AG04449 (cell line): ENCODE measurements at regions not wholly inside any gene's neighbourhood (a gene's known extent, or its start where the extent isn't known, plus 50 kb on each side); places are given as distances from the start of the nearest gene placed in this dataset.

ENCODE experiments used
- CTCF ChIA-PET: fragments of 350-600 bp; formaldehyde crosslinking; extraction: SDS; loops from one replicate; lab custom pipeline; 2021; ENCODE audit warnings: antibody characterized with exemption; lab: Yijun Ruan, JAX
- POLR2A ChIA-PET: fragments of 400-600, 350-600 bp; formaldehyde crosslinking; extraction: SDS; loops from one replicate; lab custom pipeline; 2020; ENCODE audit warnings: antibody characterized with exemption, inconsistent platforms; lab: Yijun Ruan, JAX
- DNase-seq: peaks from one replicate; pipeline ENCODE4 v3.0.0-alpha.2; 2010; ENCODE audit warnings: low read depth, low spot score
- H3K4me3 ChIP-seq: 2 replicates; pipeline ENCODE4 v1.5.1; 2011; ENCODE audit warnings: low read depth, mild to moderate bottlenecking, control low read depth, low read length
- CTCF ChIP-seq: IDR thresholded peaks from one replicate; pipeline ENCODE4 v1.5.1; 2011; ENCODE audit warnings: mild to moderate bottlenecking, moderate library complexity, low read length, control low read depth, inconsistent platforms; ENCODE audit not compliant: insufficient read depth; ENCODE audit errors: missing control alignments

DNA sequence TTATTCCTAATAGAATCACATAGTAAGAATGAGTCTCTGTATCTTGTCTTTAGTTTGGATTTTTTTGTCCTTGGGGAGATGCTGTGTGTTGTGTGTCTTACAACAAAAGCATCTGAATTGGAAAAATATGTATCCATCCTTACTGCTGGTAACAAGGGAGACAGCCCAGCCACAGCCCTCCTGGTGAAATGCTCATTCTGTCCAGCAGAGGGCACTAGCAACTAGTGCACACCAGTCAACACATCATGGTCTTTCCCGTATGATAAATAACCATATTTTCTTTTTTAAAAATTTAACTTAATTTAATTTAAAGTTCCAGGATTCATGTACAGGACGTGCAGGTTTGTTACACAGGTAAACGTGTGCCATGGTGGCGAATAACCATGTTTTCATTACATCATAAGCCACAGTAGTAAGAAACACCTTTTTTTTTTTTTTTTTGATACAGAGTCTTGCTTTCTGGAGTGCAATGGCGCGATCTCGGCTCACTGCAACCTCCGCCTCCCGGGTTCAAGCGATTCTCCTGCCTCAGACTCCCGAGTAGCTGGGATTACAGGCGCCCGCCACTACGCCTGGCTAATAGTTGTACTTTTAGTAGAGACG lies 245.1 kb downstream of the PTBP2 start:
- ChIA-PET POLR2A (no interaction called here), CTCF (interaction anchor here (0.7 to 4.9 kb wide), 10 partner anchors 13 to 1502 kb away, joined by 3 to 48 read pairs (median 4); no protein-coding TSS in a partner anchor)
- TF ChIP-seq CTCF = peak; percentile 84
- H3K4me3 ChIP-seq = no peak overlapping the region
- peak; percentile 33 for DNase-seq

DNA sequence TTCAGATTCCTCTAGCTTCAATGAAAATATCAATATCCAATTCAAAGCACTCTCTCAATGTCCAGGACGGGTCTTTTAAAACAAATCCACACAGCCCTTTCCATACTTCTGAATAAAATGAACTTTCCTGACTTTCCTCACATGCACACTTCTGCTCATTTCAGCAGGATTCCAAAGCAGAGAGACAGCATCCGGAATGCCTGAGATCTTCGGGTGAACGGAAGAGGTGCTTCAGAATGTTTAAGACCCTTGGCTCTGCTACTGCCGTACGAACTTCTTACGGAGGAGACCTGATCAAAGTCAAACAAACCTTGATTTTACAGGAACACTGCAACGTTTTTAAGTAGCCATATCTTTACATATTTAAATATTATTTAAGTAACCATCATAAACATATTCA lies 245.7 kb downstream of the PTBP2 start:
- H3K4me3 ChIP-seq = no peak overlapping the region
- CTCF ChIA-PET = interaction anchor here (0.7 to 4.9 kb wide), 6 partner anchors 12 to 850 kb away, joined by 3 to 48 read pairs (median 4); no protein-coding TSS in a partner anchor
- no peak for TF ChIP-seq CTCF
- POLR2A ChIA-PET = no interaction called here
- DNase-seq = no peak

GRCh38 chr1:96968541-96968940 lies 247.0 kb downstream of the PTBP2 start:
- no peak for TF ChIP-seq CTCF
- CTCF ChIA-PET = interaction anchor here (0.8 to 1.5 kb wide), 4 partner anchors 56 to 1500 kb away, joined by 3 to 7 read pairs (median 3); no protein-coding TSS in a partner anchor
- no peak for DNase-seq
- POLR2A ChIA-PET = no interaction called here
- H3K4me3 ChIP-seq = no peak overlapping the region

GRCh38 chr1:96968983-96969382 lies 247.4 kb downstream of the PTBP2 start:
- no peak overlapping the region for H3K4me3 ChIP-seq
- ChIA-PET POLR2A (no interaction called here), CTCF (interaction anchor here (0.8 to 1.7 kb wide), 7 partner anchors 9 to 1499 kb away, joined by 3 to 9 read pairs (median 3); no protein-coding TSS in a partner anchor)
- TF ChIP-seq CTCF = no peak
- DNase-seq = peak; percentile 16

DNA sequence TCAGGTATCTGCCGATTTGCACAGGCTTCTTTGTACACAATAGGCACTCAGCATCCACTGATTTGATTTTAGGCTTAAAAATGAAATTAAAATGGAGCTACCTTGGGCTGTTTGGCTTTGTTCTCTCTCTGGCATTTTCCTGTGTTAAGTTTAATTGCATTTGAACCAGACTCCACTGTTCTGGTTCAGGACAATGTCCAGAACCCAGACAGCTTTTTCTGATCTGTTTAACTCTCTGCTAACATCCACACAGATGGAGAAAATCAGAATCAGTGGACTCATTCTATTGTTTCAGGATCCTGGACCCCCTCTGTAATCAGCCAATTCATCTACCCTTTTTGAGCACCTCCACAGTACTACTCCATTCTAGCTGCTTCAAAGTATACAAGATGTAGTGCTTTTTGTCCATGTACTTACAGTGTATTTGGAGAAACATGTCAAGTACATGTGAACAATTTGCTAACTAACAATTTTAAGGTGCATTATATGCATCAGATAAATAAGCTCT lies 248.1 kb downstream of the PTBP2 start:
- CTCF ChIA-PET = interaction anchor here (1.1 to 1.7 kb wide), 5 partner anchors 8 to 274 kb away, joined by 3 to 9 read pairs (median 3); no protein-coding TSS in a partner anchor
- no peak for TF ChIP-seq CTCF
- POLR2A ChIA-PET = no interaction called here
- H3K4me3 ChIP-seq = no peak overlapping the region
- DNase-seq = no peak

DNA sequence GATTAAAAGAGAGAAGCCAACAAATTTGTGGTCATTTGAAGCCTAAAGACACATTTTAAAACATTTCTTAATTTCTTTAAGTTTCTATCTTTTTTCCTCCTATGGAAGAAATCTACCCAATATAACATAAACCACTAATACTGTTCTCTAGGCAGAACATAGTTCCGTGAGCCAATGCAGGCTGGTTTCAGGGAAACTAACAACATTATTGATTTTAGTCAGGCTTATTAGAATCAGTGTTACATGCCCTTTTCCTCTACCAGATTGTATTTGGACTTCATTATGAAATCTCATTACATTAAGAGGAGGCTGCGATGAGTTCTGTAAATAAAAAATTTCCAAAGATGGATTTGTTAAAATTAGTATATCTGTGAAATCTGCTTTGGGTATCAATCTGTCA lies 249.9 kb downstream of the PTBP2 start:
- POLR2A ChIA-PET = no interaction called here
- no peak for DNase-seq
- TF ChIP-seq CTCF = no peak
- CTCF ChIA-PET = no interaction called here
- no peak overlapping the region for H3K4me3 ChIP-seq
